ENCODE measurements at regions not wholly inside any gene's neighbourhood (a gene's known extent, or its start where the extent isn't known, plus 50 kb on each side); places are given as distances from the start of the nearest gene placed in this dataset.

- Histone ChIP-seq H3K4me1 (ENCODE audit: control insufficient read depth in 3 of 3, insufficient read depth in 3 of 3, low read length in 3 of 3) (no peaks in the 10 kb centered on the region), H3K4me3 (ENCODE audit: low read length in 3 of 3) (no peak overlapping the region), H3K36me3 (ENCODE audit: control insufficient read depth in 3 of 3, insufficient read depth in 3 of 3, low read length in 3 of 3) (no peaks in the 10 kb centered on the region), H3K9ac (ENCODE audit: low read depth in 1 of 3, low read length in 3 of 3) (no peak overlapping the region), H3K27ac (ENCODE audit: low read depth, low read length) (no peak overlapping the region), H3K27me3 (ENCODE audit: control insufficient read depth in 3 of 3, insufficient read depth in 3 of 3, low read length in 3 of 3) (no peaks in the 10 kb centered on the region), H3K9me3 (ENCODE audit: control insufficient read depth in 3 of 3, low read length in 3 of 3) (no peaks in the 10 kb centered on the region)
Measured at GRCh38 chr5:114957384-114957783, 212.3 kb downstream of the TRIM36 start.

GRCh38 chr5:114953565-114953964, 216.1 kb downstream of the TRIM36 start:
- Histone ChIP-seq H3K27me3 (ENCODE audit: control insufficient read depth in 3 of 3, insufficient read depth in 3 of 3, low read length in 3 of 3) (no peaks in the 10 kb centered on the region), H3K27ac (ENCODE audit: low read depth, low read length) (no peak overlapping the region), H3K9me3 (ENCODE audit: control insufficient read depth in 3 of 3, low read length in 3 of 3) (no peaks in the 10 kb centered on the region), H3K4me3 (ENCODE audit: low read length in 3 of 3) (no peak overlapping the region), H3K36me3 (ENCODE audit: control insufficient read depth in 3 of 3, insufficient read depth in 3 of 3, low read length in 3 of 3) (no peaks in the 10 kb centered on the region), H3K4me1 (ENCODE audit: control insufficient read depth in 3 of 3, insufficient read depth in 3 of 3, low read length in 3 of 3) (no peaks in the 10 kb centered on the region), H3K9ac (ENCODE audit: low read depth in 1 of 3, low read length in 3 of 3) (no peak overlapping the region)

GRCh38 chr5:114952876-114953275, 216.8 kb downstream of the TRIM36 start:
- Histone ChIP-seq H3K9ac (ENCODE audit: low read depth in 1 of 3, low read length in 3 of 3) (no peak overlapping the region), H3K4me1 (ENCODE audit: control insufficient read depth in 3 of 3, insufficient read depth in 3 of 3, low read length in 3 of 3) (no peaks in the 10 kb centered on the region), H3K36me3 (ENCODE audit: control insufficient read depth in 3 of 3, insufficient read depth in 3 of 3, low read length in 3 of 3) (no peaks in the 10 kb centered on the region), H3K27me3 (ENCODE audit: control insufficient read depth in 3 of 3, insufficient read depth in 3 of 3, low read length in 3 of 3) (no peaks in the 10 kb centered on the region), H3K27ac (ENCODE audit: low read depth, low read length) (no peak overlapping the region), H3K9me3 (ENCODE audit: control insufficient read depth in 3 of 3, low read length in 3 of 3) (no peaks in the 10 kb centered on the region), H3K4me3 (ENCODE audit: low read length in 3 of 3) (no peak overlapping the region)

GRCh38 chr5:114949756-114950155, 220.0 kb downstream of the TRIM36 start:
- Histone ChIP-seq H3K36me3 (ENCODE audit: control insufficient read depth in 3 of 3, insufficient read depth in 3 of 3, low read length in 3 of 3) (no peaks in the 10 kb centered on the region), H3K9me3 (ENCODE audit: control insufficient read depth in 3 of 3, low read length in 3 of 3) (no peaks in the 10 kb centered on the region), H3K9ac (ENCODE audit: low read depth in 1 of 3, low read length in 3 of 3) (no peak overlapping the region), H3K4me3 (ENCODE audit: low read length in 3 of 3) (no peak overlapping the region), H3K4me1 (ENCODE audit: control insufficient read depth in 3 of 3, insufficient read depth in 3 of 3, low read length in 3 of 3) (no peaks in the 10 kb centered on the region), H3K27ac (ENCODE audit: low read depth, low read length) (no peak overlapping the region), H3K27me3 (ENCODE audit: control insufficient read depth in 3 of 3, insufficient read depth in 3 of 3, low read length in 3 of 3) (no peaks in the 10 kb centered on the region)

- no peak overlapping the region for H3K9ac ChIP-seq (ENCODE audit: low read depth in 1 of 3, low read length in 3 of 3)
- no peaks in the 10 kb centered on the region for H3K36me3 ChIP-seq (ENCODE audit: control insufficient read depth in 3 of 3, insufficient read depth in 3 of 3, low read length in 3 of 3)
- H3K27me3 ChIP-seq (ENCODE audit: control insufficient read depth in 3 of 3, insufficient read depth in 3 of 3, low read length in 3 of 3) = no peaks in the 10 kb centered on the region
- H3K9me3 ChIP-seq (ENCODE audit: control insufficient read depth in 3 of 3, low read length in 3 of 3) = no peaks in the 10 kb centered on the region
- no peak overlapping the region for H3K27ac ChIP-seq (ENCODE audit: low read depth, low read length)
- no peak overlapping the region for H3K4me3 ChIP-seq (ENCODE audit: low read length in 3 of 3)
- no peaks in the 10 kb centered on the region for H3K4me1 ChIP-seq (ENCODE audit: control insufficient read depth in 3 of 3, insufficient read depth in 3 of 3, low read length in 3 of 3)
Measured at GRCh38 chr5:114948986-114949621, 220.6 kb downstream of the TRIM36 start.

- H3K36me3 ChIP-seq (ENCODE audit: control insufficient read depth in 3 of 3, insufficient read depth in 3 of 3, low read length in 3 of 3) = no peaks in the 10 kb centered on the region
- no peak overlapping the region for H3K9ac ChIP-seq (ENCODE audit: low read depth in 1 of 3, low read length in 3 of 3)
- H3K27ac ChIP-seq (ENCODE audit: low read depth, low read length) = no peak overlapping the region
- H3K9me3 ChIP-seq (ENCODE audit: control insufficient read depth in 3 of 3, low read length in 3 of 3) = no peaks in the 10 kb centered on the region
- H3K4me1 ChIP-seq (ENCODE audit: control insufficient read depth in 3 of 3, insufficient read depth in 3 of 3, low read length in 3 of 3) = no peaks in the 10 kb centered on the region
- H3K27me3 ChIP-seq (ENCODE audit: control insufficient read depth in 3 of 3, insufficient read depth in 3 of 3, low read length in 3 of 3) = no peaks in the 10 kb centered on the region
- H3K4me3 ChIP-seq (ENCODE audit: low read length in 3 of 3) = no peak overlapping the region
Measured at GRCh38 chr5:114948363-114948762, 221.3 kb downstream of the TRIM36 start.

GRCh38 chr5:114940709-114941108, 229.0 kb downstream of the TRIM36 start:
- Histone ChIP-seq H3K27me3 (ENCODE audit: control insufficient read depth in 3 of 3, insufficient read depth in 3 of 3, low read length in 3 of 3) (no peaks in the 10 kb centered on the region), H3K27ac (ENCODE audit: low read depth, low read length) (no peak overlapping the region), H3K9ac (ENCODE audit: low read depth in 1 of 3, low read length in 3 of 3) (no peak overlapping the region), H3K4me3 (ENCODE audit: low read length in 3 of 3) (no peak overlapping the region), H3K9me3 (ENCODE audit: control insufficient read depth in 3 of 3, low read length in 3 of 3) (peaks cover 4 to 13% (median 6%) of the 10 kb centered on the region in 3 donors), H3K4me1 (ENCODE audit: control insufficient read depth in 3 of 3, insufficient read depth in 3 of 3, low read length in 3 of 3) (no peaks in the 10 kb centered on the region), H3K36me3 (ENCODE audit: control insufficient read depth in 3 of 3, insufficient read depth in 3 of 3, low read length in 3 of 3) (no peaks in the 10 kb centered on the region)

GRCh38 chr5:114935490-114935889, 234.2 kb downstream of the TRIM36 start:
- Histone ChIP-seq H3K27ac (ENCODE audit: low read depth, low read length) (no peak overlapping the region), H3K9me3 (ENCODE audit: control insufficient read depth in 3 of 3, low read length in 3 of 3) (peaks cover 4 to 9% (median 6%) of the 10 kb centered on the region in 3 donors), H3K4me3 (ENCODE audit: low read length in 3 of 3) (no peak overlapping the region), H3K4me1 (ENCODE audit: control insufficient read depth in 3 of 3, insufficient read depth in 3 of 3, low read length in 3 of 3) (no peaks in the 10 kb centered on the region), H3K36me3 (ENCODE audit: control insufficient read depth in 3 of 3, insufficient read depth in 3 of 3, low read length in 3 of 3) (no peaks in the 10 kb centered on the region), H3K9ac (ENCODE audit: low read depth in 1 of 3, low read length in 3 of 3) (no peak overlapping the region), H3K27me3 (ENCODE audit: control insufficient read depth in 3 of 3, insufficient read depth in 3 of 3, low read length in 3 of 3) (no peaks in the 10 kb centered on the region)

GRCh38 chr5:114928644-114929462, 240.9 kb downstream of the TRIM36 start:
- H3K4me1 ChIP-seq (ENCODE audit: control insufficient read depth in 3 of 3, insufficient read depth in 3 of 3, low read length in 3 of 3) = no peaks in the 10 kb centered on the region
- H3K4me3 ChIP-seq (ENCODE audit: low read length in 3 of 3) = no peak overlapping the region
- H3K27me3 ChIP-seq (ENCODE audit: control insufficient read depth in 3 of 3, insufficient read depth in 3 of 3, low read length in 3 of 3) = no peaks in the 10 kb centered on the region
- no peak overlapping the region for H3K9ac ChIP-seq (ENCODE audit: low read depth in 1 of 3, low read length in 3 of 3)
- H3K27ac ChIP-seq (ENCODE audit: low read depth, low read length) = no peak overlapping the region
- no peaks in the 10 kb centered on the region for H3K36me3 ChIP-seq (ENCODE audit: control insufficient read depth in 3 of 3, insufficient read depth in 3 of 3, low read length in 3 of 3)
- no peaks in the 10 kb centered on the region for H3K9me3 ChIP-seq (ENCODE audit: control insufficient read depth in 3 of 3, low read length in 3 of 3)

- no peaks in the 10 kb centered on the region for H3K36me3 ChIP-seq (ENCODE audit: control insufficient read depth in 3 of 3, insufficient read depth in 3 of 3, low read length in 3 of 3)
- no peak overlapping the region for H3K9ac ChIP-seq (ENCODE audit: low read depth in 1 of 3, low read length in 3 of 3)
- no peaks in the 10 kb centered on the region for H3K9me3 ChIP-seq (ENCODE audit: control insufficient read depth in 3 of 3, low read length in 3 of 3)
- H3K27ac ChIP-seq (ENCODE audit: low read depth, low read length) = no peak overlapping the region
- no peaks in the 10 kb centered on the region for H3K27me3 ChIP-seq (ENCODE audit: control insufficient read depth in 3 of 3, insufficient read depth in 3 of 3, low read length in 3 of 3)
- no peaks in the 10 kb centered on the region for H3K4me1 ChIP-seq (ENCODE audit: control insufficient read depth in 3 of 3, insufficient read depth in 3 of 3, low read length in 3 of 3)
- no peak overlapping the region for H3K4me3 ChIP-seq (ENCODE audit: low read length in 3 of 3)
Measured at GRCh38 chr5:114924769-114925168, 244.9 kb downstream of the TRIM36 start.
